Liver (tissue), 3 donors: ENCODE measurements at regions not wholly inside any gene's neighbourhood (a gene's known extent, or its start where the extent isn't known, plus 50 kb on each side); places are given as distances from the start of the nearest gene placed in this dataset.

ENCODE experiments used
- ATF3 ChIP-seq: IDR thresholded peaks from 2 replicates; pipeline ENCODE4 v1.6.1; 2016; ENCODE audit warnings: antibody characterized with exemption
- CTCF ChIP-seq: fragments of 150-350 bp; IDR thresholded peaks from 2 replicates; pipeline ENCODE4 v1.5.1; 2017; ENCODE audit warnings: improper control_type of control experiment, low read depth, low read length; ENCODE audit not compliant: missing input control
- EGR1 ChIP-seq, 2 donors: IDR thresholded peaks; 2 replicates each; pipeline ENCODE4 v1.6.1; 2016 to 2018; ENCODE audit warnings: antibody characterized with exemption in 2 of 2, low read depth in 2 of 2
- GABPA ChIP-seq, 2 donors: IDR thresholded peaks in 1 of 2; conservative IDR thresholded peaks in 1 of 2; 2 replicates each; pipeline ENCODE4 v1.6.1; 2016; ENCODE audit warnings: antibody characterized with exemption in 2 of 2, mild to moderate bottlenecking in 1 of 2, moderate library complexity in 1 of 2
- JUND ChIP-seq, 2 donors: IDR thresholded peaks; 2 replicates each; pipeline ENCODE4 v1.6.1; 2016; ENCODE audit warnings: antibody characterized with exemption in 2 of 2
- MAX ChIP-seq: IDR thresholded peaks from 2 replicates; pipeline ENCODE4 v1.6.1; 2016; ENCODE audit warnings: antibody characterized with exemption
- RAD21 ChIP-seq, 2 donors: IDR thresholded peaks; 2 replicates each; pipeline ENCODE4 v1.6.1; 2016; ENCODE audit warnings: antibody characterized with exemption in 2 of 2, mild to moderate bottlenecking in 2 of 2
- REST ChIP-seq: IDR thresholded peaks from 2 replicates; pipeline ENCODE4 v1.6.1; 2016; ENCODE audit warnings: antibody characterized with exemption, mild to moderate bottlenecking
- TAF1 ChIP-seq: conservative IDR thresholded peaks from 2 replicates; pipeline ENCODE4 v1.6.1; 2016; ENCODE audit warnings: antibody characterized with exemption, mild to moderate bottlenecking
- YY1 ChIP-seq: IDR thresholded peaks from 2 replicates; pipeline ENCODE4 v1.6.1; 2016; ENCODE audit warnings: antibody characterized with exemption, mild to moderate bottlenecking
- ZBTB33 ChIP-seq: IDR thresholded peaks from 2 replicates; pipeline ENCODE4 v1.6.1; 2016; ENCODE audit warnings: antibody characterized with exemption
- donor health status: healthy.
- donor health status: healthy.

GRCh38 chr1:213481395-213481794 is 430.4 kb downstream of the RPS6KC1 start:
- TF ChIP-seq CTCF (no peak), YY1 (no peak), REST (no peak), MAX (no peak), ZBTB33 (no peak), RAD21 (IDR thresholded peaks at IDR 0.05) (no peak), TAF1 (no peak), ATF3 (no peak), EGR1 (IDR thresholded peaks at IDR 0.05; ENCODE audit: low read depth in 2 of 2) (no peak), GABPA (IDR thresholded peaks at IDR 0.05 in 1 of 2, conservative IDR thresholded peaks at IDR 0.05 in 1 of 2) (no peak), JUND (IDR thresholded peaks at IDR 0.05) (no peak)
